ENCODE measurements at regions not wholly inside any gene's neighbourhood (a gene's known extent, or its start where the extent isn't known, plus 50 kb on each side); places are given as distances from the start of the nearest gene placed in this dataset.
A peak's percentile ranks its signal among the peaks of the same experiment; 100 is the strongest.

GRCh38 chr3:159798951-159799350, 189.7 kb upstream of the IL12A start:
- TF ChIP-seq POLR2A (IDR thresholded peaks at IDR 0.05; ENCODE audit: low read length) (no peak), GATA1 (IDR thresholded peaks at IDR 0.05; ENCODE audit: low read depth, low read length) (no peak)
- DNase-seq, result no peak

- no peak for DNase-seq
- TF ChIP-seq GATA1 (IDR thresholded peaks at IDR 0.05; ENCODE audit: low read depth, low read length) (no peak), POLR2A (IDR thresholded peaks at IDR 0.05; ENCODE audit: low read length) (no peak)
Observed at GRCh38 chr3:159800434-159801155, 188.0 kb upstream of the IL12A start.

GRCh38 chr3:159802864-159803263, 185.8 kb upstream of the IL12A start:
- no peak for DNase-seq
- no peak for TF ChIP-seq POLR2A (IDR thresholded peaks at IDR 0.05; ENCODE audit: low read length)
- no peak for TF ChIP-seq GATA1 (IDR thresholded peaks at IDR 0.05; ENCODE audit: low read depth, low read length)

GRCh38 chr3:159803459-159803858, 185.2 kb upstream of the IL12A start:
- no peak for DNase-seq
- TF ChIP-seq POLR2A (IDR thresholded peaks at IDR 0.05; ENCODE audit: low read length) (no peak), GATA1 (IDR thresholded peaks at IDR 0.05; ENCODE audit: low read depth, low read length) (no peak)

GRCh38 chr3:159804726-159805410, 183.8 kb upstream of the IL12A start:
- TF ChIP-seq GATA1 (IDR thresholded peaks at IDR 0.05; ENCODE audit: low read depth, low read length) (no peak), POLR2A (IDR thresholded peaks at IDR 0.05; ENCODE audit: low read length) (no peak)
- DNase-seq, result peak; percentile 31 to 52

GRCh38 chr3:159805411-159805772, 183.2 kb upstream of the IL12A start:
- TF ChIP-seq GATA1 (IDR thresholded peaks at IDR 0.05; ENCODE audit: low read depth, low read length) (no peak), POLR2A (IDR thresholded peaks at IDR 0.05; ENCODE audit: low read length) (no peak)
- no peak for DNase-seq

- TF ChIP-seq POLR2A (IDR thresholded peaks at IDR 0.05; ENCODE audit: low read length) (no peak), GATA1 (IDR thresholded peaks at IDR 0.05; ENCODE audit: low read depth, low read length) (no peak)
- no peak for DNase-seq
Observed at GRCh38 chr3:159806412-159806811, 182.2 kb upstream of the IL12A start.

GRCh38 chr3:159807137-159808040, 181.2 kb upstream of the IL12A start:
- TF ChIP-seq POLR2A (IDR thresholded peaks at IDR 0.05; ENCODE audit: low read length) (no peak), GATA1 (IDR thresholded peaks at IDR 0.05; ENCODE audit: low read depth, low read length) (no peak)
- no peak for DNase-seq

GRCh38 chr3:159813822-159814531, 174.7 kb upstream of the IL12A start:
- TF ChIP-seq POLR2A (IDR thresholded peaks at IDR 0.05; ENCODE audit: low read length) (no peak), GATA1 (IDR thresholded peaks at IDR 0.05; ENCODE audit: low read depth, low read length) (no peak)
- DNase-seq, result no peak

GRCh38 chr3:159816512-159816911, 172.1 kb upstream of the IL12A start:
- DNase-seq, result no peak

GRCh38 chr3:159817126-159817525, 171.5 kb upstream of the IL12A start:
- TF ChIP-seq GATA1 (IDR thresholded peaks at IDR 0.05; ENCODE audit: low read depth, low read length) (no peak), POLR2A (IDR thresholded peaks at IDR 0.05; ENCODE audit: low read length) (no peak)
- DNase-seq, result no peak

More at GRCh38 chr3:159816512-159816911, 172.1 kb upstream of the IL12A start:
- TF ChIP-seq GATA1 (IDR thresholded peaks at IDR 0.05; ENCODE audit: low read depth, low read length) (no peak), POLR2A (IDR thresholded peaks at IDR 0.05; ENCODE audit: low read length) (no peak)

GRCh38 chr3:159817571-159817970, 171.1 kb upstream of the IL12A start:
- DNase-seq, result no peak
- TF ChIP-seq GATA1 (IDR thresholded peaks at IDR 0.05; ENCODE audit: low read depth, low read length) (no peak), POLR2A (IDR thresholded peaks at IDR 0.05; ENCODE audit: low read length) (no peak)

GRCh38 chr3:159818399-159818798, 170.2 kb upstream of the IL12A start:
- no peak for DNase-seq
- TF ChIP-seq GATA1 (IDR thresholded peaks at IDR 0.05; ENCODE audit: low read depth, low read length) (no peak), POLR2A (IDR thresholded peaks at IDR 0.05; ENCODE audit: low read length) (no peak)

Measured in erythroblast (primary cell).